ENCODE measurements at regions not wholly inside any gene's neighbourhood (a gene's known extent, or its start where the extent isn't known, plus 50 kb on each side); places are given as distances from the start of the nearest gene placed in this dataset.

DNA sequence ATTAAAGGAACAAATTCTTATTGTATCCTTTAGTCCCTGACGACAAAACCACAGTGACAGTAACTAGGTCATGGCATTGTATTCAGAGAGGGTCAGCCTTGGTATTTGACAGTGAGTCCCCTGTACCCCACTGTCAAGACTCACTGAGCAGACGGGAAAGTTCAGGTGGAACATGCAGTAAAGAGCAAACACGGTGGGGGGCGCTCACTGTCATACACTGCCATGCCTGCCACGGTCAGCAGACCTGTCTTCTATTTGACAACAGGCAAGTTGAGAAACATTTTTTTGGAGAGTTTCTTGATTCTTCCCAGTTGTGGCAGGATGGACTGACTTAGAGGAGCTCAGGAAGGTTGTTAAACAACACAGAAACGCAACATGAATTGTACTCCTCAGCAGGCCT, 681.6 kb downstream of the KCNJ18 start:
- TF ChIP-seq, protein P1, sequence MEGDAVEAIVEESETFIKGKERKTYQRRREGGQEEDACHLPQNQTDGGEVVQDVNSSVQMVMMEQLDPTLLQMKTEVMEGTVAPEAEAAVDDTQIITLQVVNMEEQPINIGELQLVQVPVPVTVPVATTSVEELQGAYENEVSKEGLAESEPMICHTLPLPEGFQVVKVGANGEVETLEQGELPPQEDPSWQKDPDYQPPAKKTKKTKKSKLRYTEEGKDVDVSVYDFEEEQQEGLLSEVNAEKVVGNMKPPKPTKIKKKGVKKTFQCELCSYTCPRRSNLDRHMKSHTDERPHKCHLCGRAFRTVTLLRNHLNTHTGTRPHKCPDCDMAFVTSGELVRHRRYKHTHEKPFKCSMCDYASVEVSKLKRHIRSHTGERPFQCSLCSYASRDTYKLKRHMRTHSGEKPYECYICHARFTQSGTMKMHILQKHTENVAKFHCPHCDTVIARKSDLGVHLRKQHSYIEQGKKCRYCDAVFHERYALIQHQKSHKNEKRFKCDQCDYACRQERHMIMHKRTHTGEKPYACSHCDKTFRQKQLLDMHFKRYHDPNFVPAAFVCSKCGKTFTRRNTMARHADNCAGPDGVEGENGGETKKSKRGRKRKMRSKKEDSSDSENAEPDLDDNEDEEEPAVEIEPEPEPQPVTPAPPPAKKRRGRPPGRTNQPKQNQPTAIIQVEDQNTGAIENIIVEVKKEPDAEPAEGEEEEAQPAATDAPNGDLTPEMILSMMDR (IDR thresholded peaks at IDR 0.05), result no peak
- TF ChIP-seq POLR2AphosphoS5 (IDR thresholded peaks at IDR 0.05), result no peak
- TF ChIP-seq EP300 (IDR thresholded peaks at IDR 0.05; ENCODE audit: low read depth), result no peak
